Glomerular visceral epithelial cell (primary cell): ENCODE measurements at regions not wholly inside any gene's neighbourhood (a gene's known extent, or its start where the extent isn't known, plus 50 kb on each side); places are given as distances from the start of the nearest gene placed in this dataset.

Experiments used
- DNase-seq: peaks from one replicate; pipeline ENCODE4 v3.0.0-alpha.2; 2016; ENCODE audit errors: extremely low spot score

DNA sequence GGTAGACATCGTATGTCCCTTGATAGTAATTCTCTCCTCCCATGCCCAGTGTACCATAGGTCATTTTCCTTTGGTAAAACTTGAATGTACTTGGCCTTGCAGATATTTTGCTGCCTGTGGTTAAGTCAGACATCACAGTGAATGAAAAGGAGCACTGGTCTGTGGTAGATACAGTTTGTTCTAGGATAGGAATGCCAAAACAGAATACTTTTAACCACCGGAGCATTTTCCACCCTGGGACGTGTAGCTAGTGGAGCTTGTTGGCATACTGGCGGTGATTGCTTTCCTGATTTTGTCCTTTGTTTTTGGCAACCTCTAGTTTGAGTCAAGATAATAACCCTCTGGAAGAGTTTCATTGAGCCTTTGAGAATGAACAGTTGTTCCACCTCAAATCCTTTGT lies 92.0 kb upstream of the BMPER start:
- DNase-seq = no peak

- no peak for DNase-seq
Measured at GRCh38 chr7:33814400-33814799, 90.9 kb upstream of the BMPER start.

DNA sequence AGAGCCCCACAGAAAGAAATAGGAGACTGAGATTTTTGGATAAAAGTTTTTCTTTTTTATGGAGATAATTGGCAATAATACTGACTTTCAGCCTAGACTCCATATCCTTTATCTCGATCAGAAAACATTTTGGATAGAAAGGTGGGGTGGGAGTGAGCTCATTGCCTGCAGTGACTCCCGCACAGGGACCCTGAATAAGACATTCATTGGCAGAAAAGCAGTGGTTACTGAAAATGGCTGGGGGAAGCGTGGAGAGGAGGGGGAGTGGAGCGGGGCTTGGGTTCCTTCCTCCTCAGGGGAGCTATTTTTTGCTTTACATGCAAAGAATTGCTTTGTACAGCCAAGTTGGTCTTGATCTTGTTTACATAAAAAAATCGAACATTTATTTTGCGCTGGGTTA lies 90.4 kb upstream of the BMPER start:
- no peak for DNase-seq

DNA sequence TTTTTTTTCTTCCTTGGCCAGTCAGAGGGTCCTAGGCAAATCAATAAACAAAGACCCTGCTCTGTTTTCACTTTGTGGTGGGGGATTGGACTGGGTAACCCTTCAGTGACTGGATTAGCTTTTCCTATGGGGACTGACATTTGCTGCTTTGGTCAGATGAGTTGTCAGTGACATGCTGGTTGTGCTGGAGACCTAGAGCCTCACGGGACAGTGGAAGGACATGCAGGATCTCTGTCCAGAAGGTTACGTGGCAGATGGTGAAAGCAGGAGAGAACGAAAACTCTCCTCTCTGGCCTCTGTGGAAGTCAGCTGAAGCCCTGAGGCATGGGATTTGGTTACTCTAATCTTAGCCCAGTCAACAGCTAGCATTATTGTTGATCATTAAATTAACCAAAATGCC lies 90.0 kb upstream of the BMPER start:
- DNase-seq = no peak

DNA sequence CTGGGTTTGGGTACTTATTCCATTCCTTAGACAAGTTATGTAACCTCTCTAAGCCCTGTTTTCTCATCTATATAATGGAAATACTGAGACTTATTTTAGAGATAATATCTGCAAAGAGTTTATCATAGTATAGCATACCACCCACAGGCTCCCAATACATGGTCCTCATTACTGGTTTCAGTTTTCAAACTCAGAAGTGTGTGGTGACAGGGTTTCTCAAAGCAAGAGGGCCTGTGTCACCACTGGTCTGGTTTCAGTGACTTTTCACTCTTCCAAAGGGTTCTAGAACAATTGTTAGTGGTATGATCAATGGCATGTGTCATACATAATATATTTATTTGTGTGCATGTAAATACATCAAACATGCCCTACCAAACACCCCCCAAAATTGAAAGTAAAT lies 89.2 kb upstream of the BMPER start:
- no peak for DNase-seq

DNA sequence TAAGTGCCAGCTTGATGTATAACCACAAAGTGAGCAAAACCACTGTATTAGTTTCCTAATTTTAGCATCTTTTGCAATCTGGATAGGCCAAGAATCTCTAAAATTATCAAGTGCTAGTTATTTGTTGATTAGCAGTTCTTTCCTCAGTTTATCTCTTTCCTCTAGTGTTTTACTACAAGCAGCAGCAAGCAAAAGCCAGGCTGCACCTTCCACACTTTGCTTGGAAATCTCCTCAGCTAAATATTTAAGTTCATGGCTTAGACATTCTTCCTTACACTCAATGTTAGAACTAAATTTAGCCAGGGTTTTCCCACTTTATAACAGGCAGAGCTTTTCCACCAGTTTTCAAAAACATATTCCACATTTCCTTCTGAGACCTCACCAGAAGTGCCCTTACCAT lies 85.7 kb upstream of the BMPER start:
- no peak for DNase-seq

GRCh38 chr7:33820206-33820605 lies 85.1 kb upstream of the BMPER start:
- DNase-seq = no peak

- DNase-seq = no peak
Measured at GRCh38 chr7:33821970-33822369, 83.4 kb upstream of the BMPER start.

GRCh38 chr7:33823913-33824312 lies 81.4 kb upstream of the BMPER start:
- DNase-seq = no peak

- no peak for DNase-seq
Measured at GRCh38 chr7:33824911-33825459, 80.4 kb upstream of the BMPER start.

- no peak for DNase-seq
Measured at GRCh38 chr7:33825644-33826043, 79.7 kb upstream of the BMPER start.

GRCh38 chr7:33829536-33829935 lies 75.8 kb upstream of the BMPER start:
- no peak for DNase-seq

DNA sequence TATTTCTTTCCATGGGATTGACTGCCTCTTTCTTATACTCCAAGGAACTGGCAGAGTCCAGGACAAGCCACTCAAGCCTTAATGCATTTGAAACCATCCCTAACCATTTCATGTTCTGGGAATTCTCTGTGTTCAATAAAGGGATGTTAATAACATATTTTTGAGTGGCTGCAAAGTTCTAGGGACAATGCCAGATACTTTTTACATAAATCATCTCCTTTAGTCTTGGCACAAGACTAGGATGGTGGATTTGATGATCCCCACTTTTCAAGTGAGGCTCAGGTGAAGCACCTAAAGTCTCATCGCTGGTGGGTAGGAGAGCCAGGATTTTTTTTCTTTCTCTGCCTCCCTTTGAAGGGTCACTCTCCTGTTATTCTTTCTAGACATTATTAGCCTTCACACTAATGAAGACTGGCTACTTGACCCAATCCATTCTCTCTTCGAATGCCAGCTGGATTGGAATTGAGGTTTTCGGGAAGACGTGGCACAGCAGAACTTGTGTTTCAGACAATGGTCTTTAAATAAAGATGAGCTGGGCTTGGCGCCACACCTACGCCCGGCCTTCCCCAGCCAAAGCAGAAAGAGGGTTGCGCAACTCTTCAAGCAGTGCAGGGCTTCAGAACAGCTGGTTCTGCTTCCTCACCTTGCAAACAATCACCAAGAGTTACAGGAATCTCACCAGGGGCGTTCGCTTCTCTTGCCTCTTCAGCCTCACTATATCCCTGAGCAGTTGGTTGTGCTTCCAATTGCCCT lies 73.8 kb upstream of the BMPER start:
- DNase-seq = no peak

DNA sequence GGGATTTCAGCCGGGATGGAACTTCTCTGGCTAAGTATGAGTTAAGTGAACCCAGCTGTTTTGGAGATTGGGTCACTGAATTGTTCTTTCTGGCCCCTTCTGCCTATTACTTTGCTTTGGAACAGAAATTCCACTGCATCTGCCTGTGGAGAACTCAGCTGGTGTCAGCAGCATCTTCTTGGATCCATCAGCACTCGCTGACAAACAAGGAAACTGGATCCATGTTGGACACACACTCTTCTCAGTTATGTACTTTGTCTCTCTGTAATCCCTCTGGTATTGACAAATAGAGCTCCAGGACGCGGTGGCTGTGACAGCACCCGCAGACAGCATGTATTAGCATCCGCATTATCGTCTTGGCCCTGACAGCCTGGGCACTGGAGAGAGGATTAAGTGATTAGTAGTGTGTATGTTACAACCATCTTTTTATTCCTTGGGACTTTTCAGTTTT lies 73.0 kb upstream of the BMPER start:
- no peak for DNase-seq

- DNase-seq = no peak
Measured at GRCh38 chr7:33836797-33837355, 68.5 kb upstream of the BMPER start.

- no peak for DNase-seq
Measured at GRCh38 chr7:33837356-33837851, 67.9 kb upstream of the BMPER start.

DNA sequence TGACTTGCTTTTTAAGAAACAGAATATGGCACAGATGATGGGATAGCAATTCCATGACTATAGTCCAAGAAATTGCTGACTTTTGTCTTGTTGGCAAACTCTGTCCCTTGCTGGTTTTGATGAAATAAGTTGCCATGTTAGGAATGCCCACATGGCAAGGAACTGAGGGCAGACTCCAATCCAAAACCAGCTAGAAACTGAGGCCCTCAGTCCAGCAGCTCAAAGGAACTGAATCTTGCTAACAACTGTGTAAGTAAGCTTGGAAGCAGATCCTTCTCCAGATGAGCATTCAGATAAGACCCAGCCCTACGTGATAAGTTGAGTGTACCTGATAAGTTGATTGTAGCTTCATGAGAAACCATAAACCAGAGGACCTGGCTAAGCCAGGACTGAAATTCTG lies 64.3 kb upstream of the BMPER start:
- DNase-seq = no peak

DNA sequence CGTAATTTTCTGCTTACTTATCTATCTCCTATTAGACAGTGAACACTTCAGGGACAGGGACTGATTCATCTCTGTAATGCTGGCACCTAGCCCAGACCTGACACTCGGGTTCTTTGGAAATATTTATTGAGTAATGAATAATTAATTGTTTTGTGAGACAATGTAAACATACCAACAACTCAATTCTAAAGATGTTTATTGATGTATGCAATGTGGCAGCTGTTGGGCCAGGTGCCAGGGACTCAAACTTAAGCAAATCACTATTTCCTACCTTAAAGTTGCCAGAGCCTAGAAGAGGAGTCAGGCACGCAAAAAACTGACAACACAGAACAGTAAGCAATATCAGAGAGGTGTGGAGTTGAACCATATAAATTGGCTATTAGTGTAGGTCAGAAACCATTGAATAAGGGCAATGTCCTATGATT lies 63.6 kb upstream of the BMPER start:
- no peak for DNase-seq

- no peak for DNase-seq
Measured at GRCh38 chr7:33842150-33842549, 63.2 kb upstream of the BMPER start.

GRCh38 chr7:33845991-33846509 lies 59.3 kb upstream of the BMPER start:
- DNase-seq = no peak

DNA sequence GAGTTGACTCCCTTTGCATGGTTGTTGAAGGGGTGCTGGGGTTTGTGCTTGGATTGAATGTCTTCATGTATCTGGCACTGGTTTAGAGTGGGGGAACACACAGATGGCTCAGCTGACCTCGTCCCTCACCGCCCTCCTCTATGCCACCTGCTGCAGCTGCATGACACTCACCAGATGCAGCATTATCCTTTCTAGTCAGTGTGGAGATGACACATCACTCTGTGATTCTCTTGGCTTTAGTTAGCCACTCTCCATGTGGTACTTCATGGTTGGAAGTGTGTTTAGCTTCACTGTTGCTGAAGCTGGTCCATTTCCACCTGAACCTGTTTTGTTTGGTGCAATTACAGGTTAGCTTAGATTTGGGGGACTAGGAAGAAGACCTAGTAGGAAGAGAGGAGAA lies 56.3 kb upstream of the BMPER start:
- DNase-seq = no peak

DNA sequence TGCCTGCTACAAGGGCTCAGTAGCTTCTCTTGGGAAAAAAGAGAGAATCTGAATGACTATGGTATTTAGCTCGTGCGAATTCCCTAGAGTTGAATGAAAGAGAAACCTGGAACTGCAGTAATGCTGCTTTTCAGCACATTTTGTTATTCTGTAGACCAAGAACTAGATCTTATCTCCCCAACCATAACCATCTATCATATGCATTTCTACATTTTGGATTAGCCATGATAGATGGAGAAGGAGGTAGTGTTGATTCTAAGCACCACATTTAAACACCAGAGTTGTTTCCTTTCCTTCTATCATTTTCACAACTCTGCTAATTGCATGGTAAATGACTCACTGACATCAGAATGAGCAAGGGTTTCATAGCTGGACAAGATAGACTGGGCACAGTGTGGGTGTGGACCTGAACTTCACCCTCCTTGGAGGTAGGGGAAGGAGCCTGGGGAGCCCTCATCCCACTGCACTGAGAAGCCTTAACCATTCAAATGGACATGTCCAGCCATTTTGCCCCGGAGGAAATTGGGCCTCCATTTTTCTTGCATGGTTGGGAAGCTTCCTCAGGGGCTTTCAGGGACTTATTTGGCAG lies 55.3 kb upstream of the BMPER start:
- DNase-seq = no peak

- DNase-seq = no peak
Measured at GRCh38 chr7:33850768-33851167, 54.6 kb upstream of the BMPER start.
